ENCODE measurements at regions not wholly inside any gene's neighbourhood (a gene's known extent, or its start where the extent isn't known, plus 50 kb on each side); places are given as distances from the start of the nearest gene placed in this dataset.

DNA sequence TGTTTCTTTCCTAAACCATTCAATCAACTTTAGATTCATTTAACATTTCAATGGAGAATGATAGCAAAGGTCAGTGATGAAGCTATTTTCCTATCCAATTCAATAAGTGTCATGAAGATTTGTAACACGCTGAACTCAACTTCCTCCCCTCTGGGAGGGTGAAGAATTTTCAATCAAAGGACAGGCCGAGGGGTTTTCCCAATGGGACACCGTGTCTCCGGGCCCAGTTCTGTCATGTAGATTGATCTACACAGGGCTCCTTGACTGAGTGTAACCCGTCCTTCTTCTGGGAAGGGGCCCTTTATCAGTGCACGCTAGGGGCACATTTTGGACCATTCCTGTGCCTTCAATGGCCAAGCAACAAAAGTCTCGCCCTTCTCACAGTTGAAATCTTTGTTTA, 90.1 kb downstream of the KCNE4 start:
- no peaks in the 10 kb centered on the region for H4K20me1 ChIP-seq (ENCODE audit: insufficient read depth, low read length)
- no peak overlapping the region for H3K27ac ChIP-seq (ENCODE audit: extremely low read length, insufficient read depth, low read length)
- no TSS peak for BruUV-seq (replicated peaks)
- FAIRE-seq (no peak), DNase-seq (ENCODE audit: low spot score) (no peak), ATAC-seq (no peak)
- intact Hi-C loops (cut with micrococcal nuclease; ENCODE audit: unreplicated experiment) (no loop called here), in situ Hi-C loops (cut with HindIII; ENCODE audit: extremely low pct_ligation_motif_present, low pct_unique_long_range_greater_than_20kb) (no loop called here)
- no peak overlapping the region for H2AFZ ChIP-seq (ENCODE audit: low read length)
- H3K4me3 ChIP-seq (replicated peaks in 1 of 3; ENCODE audit: insufficient read depth in 1 of 3, low read depth in 2 of 3, low read length in 3 of 3): no peak overlapping the region
- no peaks in the 10 kb centered on the region for H3K79me2 ChIP-seq (ENCODE audit: insufficient read depth, low read length)
- 19% methylated on average over 7 of the region's 7 CpGs for WGBS (ENCODE audit: low lambda C conversion rate)
- H3K36me3 ChIP-seq (replicated peaks in 1 of 2; ENCODE audit: control insufficient read depth in 1 of 2, insufficient read depth in 2 of 2, low read length in 2 of 2): no peaks in the 10 kb centered on the region
- peaks cover 0 to 19% of the 10 kb centered on the region in 2 experiments; a peak in 2 of 5 replicates for H3K27me3 ChIP-seq (ENCODE audit: control insufficient read depth in 1 of 2, insufficient read depth in 2 of 2, low read length in 2 of 2)
- TF ChIP-seq ZNF709 (CRISPR knock-in tag; IDR thresholded peaks at IDR 0.05) (no peak), ZNF432 (CRISPR knock-in tag; IDR thresholded peaks at IDR 0.05; ENCODE audit: borderline replicate concordance) (no peak), GATAD2A (CRISPR knock-in tag; IDR thresholded peaks at IDR 0.05) (no peak), ZNF20 (CRISPR knock-in tag; IDR thresholded peaks at IDR 0.05) (no peak), KLF12 (CRISPR knock-in tag; IDR thresholded peaks at IDR 0.05; ENCODE audit: borderline replicate concordance) (no peak), STAT5B (CRISPR knock-in tag; IDR thresholded peaks at IDR 0.05) (no peak), CCDC6 (CRISPR knock-in tag; IDR thresholded peaks at IDR 0.05) (no peak), GLI4 (CRISPR knock-in tag; IDR thresholded peaks at IDR 0.05; ENCODE audit: borderline replicate concordance) (no peak), SALL2 (CRISPR knock-in tag; IDR thresholded peaks at IDR 0.05) (no peak)
- TF ChIP-seq, protein P1, sequence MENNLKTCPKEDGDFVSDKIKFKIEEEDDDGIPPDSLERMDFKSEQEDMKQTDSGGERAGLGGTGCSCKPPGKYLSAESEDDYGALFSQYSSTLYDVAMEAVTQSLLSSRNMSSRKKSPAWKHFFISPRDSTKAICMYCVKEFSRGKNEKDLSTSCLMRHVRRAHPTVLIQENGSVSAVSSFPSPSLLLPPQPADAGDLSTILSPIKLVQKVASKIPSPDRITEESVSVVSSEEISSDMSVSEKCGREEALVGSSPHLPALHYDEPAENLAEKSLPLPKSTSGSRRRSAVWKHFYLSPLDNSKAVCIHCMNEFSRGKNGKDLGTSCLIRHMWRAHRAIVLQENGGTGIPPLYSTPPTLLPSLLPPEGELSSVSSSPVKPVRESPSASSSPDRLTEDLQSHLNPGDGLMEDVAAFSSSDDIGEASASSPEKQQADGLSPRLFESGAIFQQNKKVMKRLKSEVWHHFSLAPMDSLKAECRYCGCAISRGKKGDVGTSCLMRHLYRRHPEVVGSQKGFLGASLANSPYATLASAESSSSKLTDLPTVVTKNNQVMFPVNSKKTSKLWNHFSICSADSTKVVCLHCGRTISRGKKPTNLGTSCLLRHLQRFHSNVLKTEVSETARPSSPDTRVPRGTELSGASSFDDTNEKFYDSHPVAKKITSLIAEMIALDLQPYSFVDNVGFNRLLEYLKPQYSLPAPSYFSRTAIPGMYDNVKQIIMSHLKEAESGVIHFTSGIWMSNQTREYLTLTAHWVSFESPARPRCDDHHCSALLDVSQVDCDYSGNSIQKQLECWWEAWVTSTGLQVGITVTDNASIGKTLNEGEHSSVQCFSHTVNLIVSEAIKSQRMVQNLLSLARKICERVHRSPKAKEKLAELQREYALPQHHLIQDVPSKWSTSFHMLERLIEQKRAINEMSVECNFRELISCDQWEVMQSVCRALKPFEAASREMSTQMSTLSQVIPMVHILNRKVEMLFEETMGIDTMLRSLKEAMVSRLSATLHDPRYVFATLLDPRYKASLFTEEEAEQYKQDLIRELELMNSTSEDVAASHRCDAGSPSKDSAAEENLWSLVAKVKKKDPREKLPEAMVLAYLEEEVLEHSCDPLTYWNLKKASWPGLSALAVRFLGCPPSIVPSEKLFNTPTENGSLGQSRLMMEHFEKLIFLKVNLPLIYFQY (CRISPR knock-in tag; IDR thresholded peaks at IDR 0.05; ENCODE audit: borderline replicate concordance): no peak
- TF ChIP-seq, protein P2, sequence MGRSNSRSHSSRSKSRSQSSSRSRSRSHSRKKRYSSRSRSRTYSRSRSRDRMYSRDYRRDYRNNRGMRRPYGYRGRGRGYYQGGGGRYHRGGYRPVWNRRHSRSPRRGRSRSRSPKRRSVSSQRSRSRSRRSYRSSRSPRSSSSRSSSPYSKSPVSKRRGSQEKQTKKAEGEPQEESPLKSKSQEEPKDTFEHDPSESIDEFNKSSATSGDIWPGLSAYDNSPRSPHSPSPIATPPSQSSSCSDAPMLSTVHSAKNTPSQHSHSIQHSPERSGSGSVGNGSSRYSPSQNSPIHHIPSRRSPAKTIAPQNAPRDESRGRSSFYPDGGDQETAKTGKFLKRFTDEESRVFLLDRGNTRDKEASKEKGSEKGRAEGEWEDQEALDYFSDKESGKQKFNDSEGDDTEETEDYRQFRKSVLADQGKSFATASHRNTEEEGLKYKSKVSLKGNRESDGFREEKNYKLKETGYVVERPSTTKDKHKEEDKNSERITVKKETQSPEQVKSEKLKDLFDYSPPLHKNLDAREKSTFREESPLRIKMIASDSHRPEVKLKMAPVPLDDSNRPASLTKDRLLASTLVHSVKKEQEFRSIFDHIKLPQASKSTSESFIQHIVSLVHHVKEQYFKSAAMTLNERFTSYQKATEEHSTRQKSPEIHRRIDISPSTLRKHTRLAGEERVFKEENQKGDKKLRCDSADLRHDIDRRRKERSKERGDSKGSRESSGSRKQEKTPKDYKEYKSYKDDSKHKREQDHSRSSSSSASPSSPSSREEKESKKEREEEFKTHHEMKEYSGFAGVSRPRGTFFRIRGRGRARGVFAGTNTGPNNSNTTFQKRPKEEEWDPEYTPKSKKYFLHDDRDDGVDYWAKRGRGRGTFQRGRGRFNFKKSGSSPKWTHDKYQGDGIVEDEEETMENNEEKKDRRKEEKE (IDR thresholded peaks at IDR 0.05): no peak
- TF ChIP-seq, protein P3, sequence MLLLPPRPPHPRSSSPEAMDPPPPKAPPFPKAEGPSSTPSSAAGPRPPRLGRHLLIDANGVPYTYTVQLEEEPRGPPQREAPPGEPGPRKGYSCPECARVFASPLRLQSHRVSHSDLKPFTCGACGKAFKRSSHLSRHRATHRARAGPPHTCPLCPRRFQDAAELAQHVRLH (CRISPR knock-in tag; IDR thresholded peaks at IDR 0.05; ENCODE audit: borderline replicate concordance, low read depth): no peak
- ChIA-PET POLR2A (no interaction called here), CTCF (ENCODE audit: low intra/inter-chr PET ratio, low total read pairs) (no interaction called here)
- no peaks in the 10 kb centered on the region for H3K4me1 ChIP-seq (ENCODE audit: insufficient read depth, low read length)
- no peak overlapping the region for H3K4me2 ChIP-seq (ENCODE audit: low read depth, low read length)
- no peak overlapping the region for H3K9ac ChIP-seq (ENCODE audit: insufficient read depth, low read depth, low read length)
- H3K9me3 ChIP-seq (ENCODE audit: low read length): no peaks in the 10 kb centered on the region

Measured in HepG2 (cell line).